Left colon (tissue), 2 donors: ENCODE measurements at regions not wholly inside any gene's neighbourhood (a gene's known extent, or its start where the extent isn't known, plus 50 kb on each side); places are given as distances from the start of the nearest gene placed in this dataset.

Source experiments
- ATAC-seq: fragments of 200-7000 bp; cut with Tn5 transposase; one replicate; pipeline ENCODE4 v1.9.1; 2020; ENCODE audit warnings: mild to moderate bottlenecking, moderate library complexity
- DNase-seq, 2 donors: peaks; one replicate each; pipeline ENCODE4 v3.0.0-alpha.2; 2020
- intact Hi-C, 2 donors: fragments of 100-400 bp; cut with DNase I in 1 of 2; cut with micrococcal nuclease in 1 of 2; formaldehyde crosslinking; loops; one replicate each; pipeline versions ENCODE4 v1.11.2 to v1.14.0; 2022; cut with DNase I, micrococcal nuclease
- donor health status: DM: no; HTN: no; CAD: no.
- donor health status: DM: yes; HTN: yes; CAD: no.

DNA sequence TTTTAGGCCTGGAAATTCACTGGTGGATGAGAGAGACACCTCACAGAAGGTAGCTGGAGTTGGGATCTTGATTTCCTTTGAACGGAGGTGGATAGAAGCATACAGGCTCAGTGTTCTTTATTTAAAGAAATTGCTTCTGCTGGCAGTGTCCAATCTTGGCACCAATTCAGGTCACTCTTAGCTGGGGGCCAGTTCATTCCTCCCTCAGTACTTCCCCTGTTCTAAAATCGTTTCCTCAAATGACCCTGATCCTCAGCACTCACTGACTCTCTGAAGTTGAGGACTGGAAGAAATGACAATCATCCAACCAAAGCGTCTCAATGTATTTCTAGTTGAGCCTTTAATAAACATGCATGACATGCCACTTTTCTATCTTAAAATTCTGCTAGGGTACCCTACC lies 472.5 kb upstream of the BTBD3 start:
- no peak for ATAC-seq
- intact Hi-C loops: no loop called here

GRCh38 chr20:11445891-11446290 lies 471.8 kb upstream of the BTBD3 start:
- ATAC-seq (no peak), DNase-seq (no peak)
- intact Hi-C loops: no loop called here

More for the DNA sequence above, 472.5 kb upstream of the BTBD3 start:
- DNase-seq: no peak

DNA sequence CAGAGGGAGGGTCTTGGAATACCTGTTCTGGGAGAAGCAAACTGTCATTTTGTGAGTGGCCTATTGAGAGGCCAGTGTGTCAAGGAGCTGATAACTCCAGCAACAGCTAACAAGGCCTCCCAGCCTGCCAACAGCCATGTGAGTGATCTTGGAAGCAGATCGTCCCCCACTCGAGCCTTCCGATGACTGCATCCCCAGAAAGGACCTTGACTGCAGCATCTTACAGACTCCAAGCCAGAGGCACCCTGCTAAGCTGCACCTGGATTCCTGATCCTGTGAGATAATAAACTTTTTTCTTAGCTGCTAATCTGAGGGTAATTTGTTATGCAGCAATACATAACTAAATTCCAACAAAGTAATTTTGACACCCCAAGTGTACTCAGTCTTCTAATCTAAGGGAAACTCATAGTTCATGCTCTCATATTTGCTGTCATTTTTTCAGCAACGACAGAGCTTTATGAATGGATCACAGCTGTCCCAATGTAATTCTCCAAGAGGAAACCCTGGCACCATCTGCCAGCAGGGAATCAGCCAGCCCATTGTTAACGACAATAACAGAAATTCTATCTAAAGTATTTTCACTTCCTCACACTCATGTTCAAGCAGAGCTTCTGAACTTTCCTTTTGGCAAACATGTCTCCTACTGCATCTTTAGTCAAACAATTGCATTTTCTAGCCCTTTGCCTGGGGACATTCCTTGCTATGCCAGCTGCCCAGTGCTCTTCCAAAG lies 470.2 kb upstream of the BTBD3 start:
- intact Hi-C loops: no loop called here
- no peak for ATAC-seq
- no peak for DNase-seq

GRCh38 chr20:11448554-11448953 lies 469.1 kb upstream of the BTBD3 start:
- DNase-seq (no peak), ATAC-seq (no peak)
- intact Hi-C loops: no loop called here

DNA sequence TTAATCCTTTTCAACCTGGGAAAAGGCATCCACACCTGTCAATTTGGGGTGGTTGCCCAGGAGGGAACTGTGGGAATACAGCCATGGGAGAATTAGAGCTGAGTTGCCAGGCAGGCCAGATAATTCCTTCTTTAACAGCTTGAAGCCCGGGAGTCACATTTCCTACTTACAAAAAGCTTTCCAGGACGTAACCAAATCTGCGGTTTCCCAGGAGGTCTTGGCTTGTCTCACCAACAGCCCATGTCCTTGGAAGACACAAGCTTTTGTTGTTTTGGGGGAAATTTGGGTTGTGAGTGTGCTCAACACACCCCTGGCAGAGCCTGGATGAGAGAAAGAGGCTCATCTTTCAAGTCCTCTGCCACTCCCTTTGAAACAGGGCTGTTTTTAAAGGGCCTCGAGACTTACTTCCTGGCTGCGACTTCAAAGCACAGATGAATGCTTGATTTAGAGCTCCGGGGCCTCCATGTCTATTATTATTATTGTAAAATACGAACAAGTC lies 465.9 kb upstream of the BTBD3 start:
- ATAC-seq (no peak), DNase-seq (peak in 1 of 2 donors; percentile 28)
- intact Hi-C loops: no loop called here

- intact Hi-C loops: no loop called here
- DNase-seq: no peak
- no peak for ATAC-seq
Measured at GRCh38 chr20:11452326-11452725, 465.4 kb upstream of the BTBD3 start.

GRCh38 chr20:11453430-11453829 lies 464.3 kb upstream of the BTBD3 start:
- DNase-seq (no peak), ATAC-seq (no peak)
- intact Hi-C loops: no loop called here

- intact Hi-C loops: no loop called here
- DNase-seq (peak in 1 of 2 donors; percentile 18), ATAC-seq (peak; percentile 90)
Measured at GRCh38 chr20:11454966-11455799, 462.5 kb upstream of the BTBD3 start.

GRCh38 chr20:11457488-11457887 lies 460.2 kb upstream of the BTBD3 start:
- ATAC-seq (no peak), DNase-seq (no peak)
- intact Hi-C loops: no loop called here

DNA sequence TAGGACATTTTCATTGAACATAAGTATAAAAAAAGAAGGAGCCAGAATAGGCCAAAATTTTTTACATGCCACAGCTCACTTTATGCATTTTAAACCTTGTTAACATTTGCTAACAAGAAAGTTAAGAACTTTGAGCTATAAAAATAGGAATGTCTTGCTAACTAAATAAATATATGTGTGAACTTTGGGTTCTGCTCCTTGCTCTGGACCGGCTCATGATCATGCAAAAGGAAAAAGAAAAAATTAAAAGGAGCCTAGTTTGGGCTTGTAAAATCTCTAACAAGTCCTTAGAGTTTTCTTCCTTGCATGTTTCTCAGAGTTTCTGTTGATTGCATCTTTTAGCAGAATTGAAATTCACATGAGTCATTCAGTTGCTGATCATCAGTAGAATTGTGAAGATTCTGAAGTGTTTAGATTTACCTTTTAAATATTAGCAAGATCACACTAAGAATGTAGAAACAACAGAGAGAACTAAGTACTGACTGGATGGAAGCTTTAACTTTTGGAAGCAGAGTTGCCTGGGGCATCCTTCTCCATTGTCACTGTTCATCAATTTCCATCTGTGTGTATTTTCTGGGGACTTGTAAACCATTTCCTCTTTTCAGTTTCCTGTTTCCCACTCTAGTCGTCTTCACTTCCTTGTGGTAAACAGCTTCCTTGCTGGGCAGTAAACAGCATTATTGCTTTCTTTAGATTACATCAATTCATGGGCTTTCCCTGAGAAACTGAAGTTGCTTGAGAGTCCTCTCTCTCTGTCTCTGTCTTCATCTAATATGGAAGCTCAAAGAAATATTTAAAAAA lies 458.4 kb upstream of the BTBD3 start:
- peak; percentile 51 for ATAC-seq
- intact Hi-C loops: no loop called here
- no peak for DNase-seq

GRCh38 chr20:11467436-11467835 lies 450.3 kb upstream of the BTBD3 start:
- DNase-seq: no peak
- intact Hi-C loops: no loop called here
- ATAC-seq: no peak

- no peak for ATAC-seq
Measured at GRCh38 chr20:11468880-11469279, 448.8 kb upstream of the BTBD3 start.

GRCh38 chr20:11469795-11470435 lies 447.8 kb upstream of the BTBD3 start:
- intact Hi-C loops: no loop called here
- no peak for ATAC-seq
- DNase-seq: no peak

More at GRCh38 chr20:11468880-11469279, 448.8 kb upstream of the BTBD3 start:
- intact Hi-C loops: no loop called here
- DNase-seq: no peak

DNA sequence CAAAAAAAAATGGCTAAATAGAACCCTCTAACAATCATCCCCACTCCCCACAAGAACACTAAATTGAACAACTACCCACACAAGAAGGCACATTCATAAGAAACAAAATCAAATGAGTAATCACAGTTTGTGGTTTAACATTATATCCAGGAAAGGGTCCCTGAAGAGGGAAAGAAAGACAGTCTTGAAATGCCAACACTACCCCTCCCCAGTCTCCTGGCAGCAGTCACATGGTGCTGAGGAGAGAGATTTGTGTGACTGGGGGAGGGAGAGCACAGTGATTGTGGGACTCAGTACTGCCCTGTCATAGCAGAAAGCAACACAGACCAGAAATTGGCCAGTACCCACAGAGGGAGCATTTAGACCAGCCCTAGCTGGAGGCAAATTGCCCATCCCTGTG lies 443.7 kb upstream of the BTBD3 start:
- ATAC-seq (no peak), DNase-seq (no peak)
- intact Hi-C loops: no loop called here

- no peak for ATAC-seq
- DNase-seq: no peak
- intact Hi-C loops: no loop called here
Measured at GRCh38 chr20:11483697-11484096, 434.0 kb upstream of the BTBD3 start.

GRCh38 chr20:11484479-11484878 lies 433.2 kb upstream of the BTBD3 start:
- DNase-seq: no peak
- intact Hi-C loops: no loop called here

GRCh38 chr20:11492386-11492785 lies 425.3 kb upstream of the BTBD3 start:
- intact Hi-C loops: no loop called here
- ATAC-seq (no peak), DNase-seq (no peak)

More at GRCh38 chr20:11484479-11484878, 433.2 kb upstream of the BTBD3 start:
- no peak for ATAC-seq

GRCh38 chr20:11492846-11493245 lies 424.8 kb upstream of the BTBD3 start:
- intact Hi-C loops: no loop called here
- DNase-seq: no peak
- ATAC-seq: no peak

DNA sequence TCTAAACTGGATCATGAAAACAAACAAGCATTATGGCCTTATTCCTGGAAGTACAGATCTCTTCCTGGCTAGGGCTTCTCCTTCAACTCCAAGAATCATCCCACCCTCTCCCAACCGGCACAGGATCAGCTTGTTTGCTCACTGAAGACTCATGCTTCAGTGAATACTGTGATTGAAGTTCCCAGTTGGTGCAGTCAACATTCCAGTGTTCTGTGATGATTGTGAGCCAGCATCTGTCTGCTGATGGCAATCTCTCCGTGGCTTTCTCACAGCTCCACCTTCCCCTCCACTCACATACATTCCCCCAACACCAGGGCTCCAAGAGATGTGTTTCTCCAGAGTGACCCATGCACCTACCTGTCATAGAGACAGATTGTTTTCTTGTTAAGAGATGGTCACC lies 421.3 kb upstream of the BTBD3 start:
- DNase-seq: no peak
- intact Hi-C loops: no loop called here
- ATAC-seq: no peak
